DND-41 (cell line): ENCODE measurements at regions not wholly inside any gene's neighbourhood (a gene's known extent, or its start where the extent isn't known, plus 50 kb on each side); places are given as distances from the start of the nearest gene placed in this dataset.

ENCODE experiments used
- ATAC-seq: fragments of 200-7000 bp; cut with Tn5 transposase; 3 replicates; pipeline ENCODE4 v1.9.1; 2021; ENCODE audit warnings: low read depth; ENCODE audit not compliant: insufficient read depth
- DNase-seq: peaks from one replicate; pipeline ENCODE4 v3.0.0-alpha.2; 2020
- H2AFZ ChIP-seq: 2 replicates; pipeline ENCODE4 v1.6.0; 2012; ENCODE audit warnings: low read depth, low read length
- H3K27ac ChIP-seq: 2 replicates; pipeline ENCODE4 v1.5.1; 2012; ENCODE audit warnings: low read length, inconsistent platforms
- H3K27me3 ChIP-seq: fragments of 200-600 bp; sonication (generic); 2 replicates; pipeline ENCODE4 v1.6.0; 2012; ENCODE audit warnings: low read length, mild to moderate bottlenecking, inconsistent platforms; ENCODE audit not compliant: insufficient read depth, poor library complexity
- H3K36me3 ChIP-seq: 2 replicates; pipeline ENCODE4 v1.5.1; 2012; ENCODE audit warnings: low read length, inconsistent platforms; ENCODE audit not compliant: insufficient read depth
- H3K4me1 ChIP-seq: 2 replicates; pipeline ENCODE4 v1.5.1; 2012; ENCODE audit warnings: mild to moderate bottlenecking, low read length; ENCODE audit not compliant: insufficient read depth
- H3K4me2 ChIP-seq: 2 replicates; pipeline ENCODE4 v1.6.0; 2012; ENCODE audit warnings: mild to moderate bottlenecking, moderate library complexity, low read length, inconsistent platforms; ENCODE audit not compliant: insufficient read depth
- H3K4me3 ChIP-seq, 2 experiments: fragments of 200-600 bp in 1 of 2; shearing (Covaris generic) in 1 of 2; 2 replicates each; pipeline ENCODE4 v1.5.1; 2012 to 2016; ENCODE audit warnings: inconsistent platforms in 2 of 2, low read length in 2 of 2, mild to moderate bottlenecking in 2 of 2, low read depth in 1 of 2, moderate library complexity in 1 of 2
- H3K79me2 ChIP-seq: 2 replicates; pipeline ENCODE4 v1.6.0; 2012; ENCODE audit warnings: low read length, inconsistent platforms; ENCODE audit not compliant: insufficient read depth
- H3K9ac ChIP-seq: 2 replicates; pipeline ENCODE4 v1.6.0; 2012; ENCODE audit warnings: low read depth, mild to moderate bottlenecking, inconsistent platforms, low read length, moderate library complexity
- H3K9me3 ChIP-seq: 2 replicates; pipeline ENCODE4 v1.5.1; 2012; ENCODE audit warnings: low read length, moderate library complexity, mild to moderate bottlenecking, inconsistent platforms; ENCODE audit not compliant: insufficient read depth, severe bottlenecking
- H4K20me1 ChIP-seq: 2 replicates; pipeline ENCODE4 v1.6.0; 2012; ENCODE audit warnings: low read length; ENCODE audit not compliant: insufficient read depth
- EZH2 ChIP-seq: IDR thresholded peaks from 3 replicates; pipeline ENCODE4 v1.6.1; 2012; ENCODE audit warnings: borderline replicate concordance, low read depth, mild to moderate bottlenecking, moderate library complexity, low read length, inconsistent platforms; ENCODE audit not compliant: severe bottlenecking
- TF ChIP-seq, protein P1 (sequence below): IDR thresholded peaks from 2 replicates; pipeline ENCODE4 v1.5.1; 2012; ENCODE audit warnings: borderline replicate concordance, low read length, moderate library complexity, mild to moderate bottlenecking; ENCODE audit not compliant: poor library complexity, severe bottlenecking; ENCODE audit errors: extremely low read depth

DNA sequence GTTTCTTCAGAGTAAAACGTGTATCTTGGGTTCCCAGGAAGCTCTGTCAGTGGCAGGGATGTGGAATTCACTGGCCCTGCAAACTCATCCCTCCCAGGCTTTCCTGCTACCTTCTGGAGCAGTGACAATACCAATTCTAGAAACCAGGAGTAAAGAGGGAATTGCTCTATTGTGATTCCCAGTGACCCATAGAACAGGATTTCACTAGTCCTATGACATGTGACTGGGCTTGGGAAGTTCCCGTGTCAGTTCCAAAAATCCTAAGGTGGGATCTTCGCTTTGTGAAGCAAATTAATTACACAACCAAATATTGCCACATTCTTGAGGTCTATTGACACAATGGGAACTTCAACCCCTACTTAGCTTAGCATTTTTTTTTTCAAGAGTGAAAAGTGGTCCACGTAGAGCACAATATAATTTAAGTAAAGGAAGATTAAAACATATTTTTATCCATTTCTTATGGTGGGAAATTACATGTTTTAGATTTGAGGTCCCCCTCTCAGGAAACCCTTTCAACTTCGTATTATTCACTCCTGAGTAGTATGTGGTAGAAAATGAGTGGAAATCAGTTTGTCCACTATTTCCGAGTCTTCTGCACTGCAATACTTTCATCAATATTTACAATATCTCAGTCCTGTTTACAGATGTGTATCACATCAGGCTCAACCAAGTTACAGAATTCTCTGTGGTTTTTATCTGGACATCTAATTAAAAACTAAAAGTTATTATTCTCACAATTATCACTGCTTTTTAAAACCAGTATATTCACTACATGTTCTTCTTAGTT is 88.9 kb upstream of the SOX5 start:
- no peaks in the 10 kb centered on the region for H3K4me1 ChIP-seq
- H3K36me3 ChIP-seq, result no peaks in the 10 kb centered on the region
- no peak overlapping the region for H3K4me3 ChIP-seq
- no peak overlapping the region for H3K9ac ChIP-seq
- ATAC-seq, result no peak
- H3K79me2 ChIP-seq, result no peaks in the 10 kb centered on the region
- H4K20me1 ChIP-seq, result no peaks in the 10 kb centered on the region
- H3K27ac ChIP-seq, result no peak overlapping the region
- TF ChIP-seq EZH2, result no peak
- H3K27me3 ChIP-seq, result no peaks in the 10 kb centered on the region
- DNase-seq, result no peak
- no peak overlapping the region for H3K4me2 ChIP-seq
- H3K9me3 ChIP-seq, result no peaks in the 10 kb centered on the region
- no peak overlapping the region for H2AFZ ChIP-seq

DNA sequence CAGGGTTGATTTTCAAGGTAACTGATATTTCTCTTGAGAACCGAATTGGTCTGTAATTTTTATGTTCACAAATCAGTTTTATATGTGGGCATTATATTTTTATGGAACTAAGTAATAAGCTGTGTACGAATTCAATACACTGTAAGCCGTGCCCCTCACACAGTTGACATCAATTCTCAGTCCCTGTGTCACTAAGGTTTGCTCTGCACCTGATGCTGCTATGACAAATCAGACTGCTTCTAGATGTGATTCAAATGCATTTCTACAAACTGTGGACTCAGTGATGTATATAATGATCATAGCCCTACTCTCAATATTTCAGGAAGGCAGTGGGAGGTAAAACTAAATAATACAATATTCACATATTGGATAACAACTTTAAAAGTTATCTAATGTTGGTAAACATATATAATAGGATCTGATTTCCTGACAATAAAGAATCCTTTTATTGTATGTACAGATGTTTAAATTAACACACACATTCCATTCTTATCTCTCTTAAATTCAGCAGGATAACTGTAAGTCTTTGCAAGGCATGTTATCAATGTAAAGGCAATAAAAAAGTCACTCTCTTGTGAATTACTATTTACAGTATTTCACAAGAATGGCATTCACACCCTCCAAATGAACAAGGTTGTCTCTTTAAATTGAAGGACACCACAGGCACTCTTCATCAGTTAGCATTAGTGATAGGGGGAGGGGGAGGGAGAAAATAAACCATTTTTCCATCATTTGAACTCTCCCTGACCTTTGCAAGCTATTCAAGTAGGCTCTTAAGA is 87.2 kb upstream of the SOX5 start:
- DNase-seq (no peak), ATAC-seq (no peak)
- H3K27ac ChIP-seq, result no peak overlapping the region
- TF ChIP-seq, protein P1, sequence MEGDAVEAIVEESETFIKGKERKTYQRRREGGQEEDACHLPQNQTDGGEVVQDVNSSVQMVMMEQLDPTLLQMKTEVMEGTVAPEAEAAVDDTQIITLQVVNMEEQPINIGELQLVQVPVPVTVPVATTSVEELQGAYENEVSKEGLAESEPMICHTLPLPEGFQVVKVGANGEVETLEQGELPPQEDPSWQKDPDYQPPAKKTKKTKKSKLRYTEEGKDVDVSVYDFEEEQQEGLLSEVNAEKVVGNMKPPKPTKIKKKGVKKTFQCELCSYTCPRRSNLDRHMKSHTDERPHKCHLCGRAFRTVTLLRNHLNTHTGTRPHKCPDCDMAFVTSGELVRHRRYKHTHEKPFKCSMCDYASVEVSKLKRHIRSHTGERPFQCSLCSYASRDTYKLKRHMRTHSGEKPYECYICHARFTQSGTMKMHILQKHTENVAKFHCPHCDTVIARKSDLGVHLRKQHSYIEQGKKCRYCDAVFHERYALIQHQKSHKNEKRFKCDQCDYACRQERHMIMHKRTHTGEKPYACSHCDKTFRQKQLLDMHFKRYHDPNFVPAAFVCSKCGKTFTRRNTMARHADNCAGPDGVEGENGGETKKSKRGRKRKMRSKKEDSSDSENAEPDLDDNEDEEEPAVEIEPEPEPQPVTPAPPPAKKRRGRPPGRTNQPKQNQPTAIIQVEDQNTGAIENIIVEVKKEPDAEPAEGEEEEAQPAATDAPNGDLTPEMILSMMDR, result no peak
- TF ChIP-seq EZH2, result no peak
- H3K9me3 ChIP-seq, result no peaks in the 10 kb centered on the region
- no peak overlapping the region for H3K9ac ChIP-seq
- H3K4me3 ChIP-seq, result no peak overlapping the region
- no peaks in the 10 kb centered on the region for H3K36me3 ChIP-seq
- H3K4me2 ChIP-seq, result no peak overlapping the region
- no peaks in the 10 kb centered on the region for H3K4me1 ChIP-seq
- no peaks in the 10 kb centered on the region for H3K27me3 ChIP-seq
- no peaks in the 10 kb centered on the region for H4K20me1 ChIP-seq
- no peaks in the 10 kb centered on the region for H3K79me2 ChIP-seq
- no peak overlapping the region for H2AFZ ChIP-seq

DNA sequence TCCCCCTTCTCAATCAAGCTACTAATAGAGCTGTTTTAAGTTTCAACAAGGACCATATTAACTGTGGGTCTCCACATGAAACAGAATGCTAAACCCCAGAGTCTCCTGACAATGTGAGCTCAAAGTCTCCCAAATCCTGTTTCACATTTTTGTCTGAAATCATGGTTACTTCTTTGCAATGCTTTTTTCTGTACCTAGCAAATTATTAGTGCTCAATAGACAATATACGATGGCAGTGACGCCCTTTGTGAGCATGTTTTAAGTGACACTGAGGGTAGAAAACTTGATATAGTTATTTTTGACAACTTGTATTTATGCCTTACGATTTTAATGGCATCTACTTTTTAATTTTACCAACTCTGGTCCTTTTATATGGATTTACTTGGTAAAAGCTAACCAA is 85.4 kb upstream of the SOX5 start:
- Histone ChIP-seq H3K4me1 (no peaks in the 10 kb centered on the region), H2AFZ (no peak overlapping the region), H3K27me3 (no peaks in the 10 kb centered on the region), H3K9ac (no peak overlapping the region), H3K79me2 (no peaks in the 10 kb centered on the region), H3K4me2 (no peak overlapping the region), H3K27ac (no peak overlapping the region), H3K9me3 (no peaks in the 10 kb centered on the region), H4K20me1 (no peaks in the 10 kb centered on the region), H3K4me3 (no peak overlapping the region), H3K36me3 (no peaks in the 10 kb centered on the region)
- TF ChIP-seq EZH2, result no peak
- TF ChIP-seq, protein P1, result no peak
- no peak for ATAC-seq
- DNase-seq, result no peak

DNA sequence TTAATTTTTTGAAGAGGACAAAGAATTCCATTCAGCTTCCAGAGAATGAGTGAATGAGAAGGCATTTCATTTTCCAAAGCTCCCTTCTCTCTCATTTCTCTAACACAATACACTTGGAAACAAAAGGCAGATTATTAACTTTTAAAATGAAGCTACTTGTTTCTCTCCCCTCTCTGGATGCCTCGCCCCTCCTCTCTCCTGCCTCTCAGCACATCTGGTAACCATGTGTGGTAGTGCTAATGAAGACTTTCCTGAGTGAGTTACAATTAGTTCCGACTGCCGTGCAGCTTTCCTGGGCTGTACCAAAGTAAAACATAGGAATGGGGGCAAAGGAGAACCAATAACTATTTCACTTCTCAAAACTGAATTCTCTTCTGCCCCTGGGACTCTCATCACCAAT is 84.7 kb upstream of the SOX5 start:
- DNase-seq, result no peak
- Histone ChIP-seq H4K20me1 (no peaks in the 10 kb centered on the region), H2AFZ (no peak overlapping the region), H3K79me2 (no peaks in the 10 kb centered on the region), H3K4me3 (no peak overlapping the region), H3K36me3 (no peaks in the 10 kb centered on the region), H3K4me1 (no peaks in the 10 kb centered on the region), H3K27me3 (no peaks in the 10 kb centered on the region), H3K9me3 (no peaks in the 10 kb centered on the region), H3K9ac (no peak overlapping the region), H3K4me2 (no peak overlapping the region), H3K27ac (no peak overlapping the region)
- no peak for ATAC-seq
- TF ChIP-seq EZH2, result no peak
- TF ChIP-seq, protein P1, result no peak
